KMS-11 (cell line): ENCODE measurements at regions not wholly inside any gene's neighbourhood (a gene's known extent, or its start where the extent isn't known, plus 50 kb on each side); places are given as distances from the start of the nearest gene placed in this dataset.

Source experiments
- H2AFZ ChIP-seq: fragments of 200-600 bp; sonication (generic); 2 replicates; pipeline ENCODE4 v1.6.1; 2016; ENCODE audit warnings: antibody characterized with exemption, mixed run types, low read depth
- H3K27ac ChIP-seq: fragments of 200-600 bp; sonication (generic); 2 replicates; pipeline ENCODE4 v1.6.1; 2016; ENCODE audit warnings: mild to moderate bottlenecking, mixed run types
- H3K27me3 ChIP-seq: fragments of 200-600 bp; sonication (generic); 2 replicates; pipeline ENCODE4 v1.6.1; 2017; ENCODE audit warnings: mild to moderate bottlenecking, low read depth, mixed run types, moderate library complexity; ENCODE audit not compliant: insufficient read depth
- H3K36me3 ChIP-seq: fragments of 200-600 bp; sonication (generic); 2 replicates; pipeline ENCODE4 v1.6.1; 2017; ENCODE audit warnings: mild to moderate bottlenecking, mixed run types; ENCODE audit not compliant: insufficient read depth
- H3K4me1 ChIP-seq: fragments of 200-600 bp; sonication (generic); 2 replicates; pipeline ENCODE4 v1.6.1; 2016; ENCODE audit warnings: mild to moderate bottlenecking, low read depth, mixed run types; ENCODE audit not compliant: poor library complexity, severe bottlenecking
- H3K4me2 ChIP-seq: fragments of 200-600 bp; sonication (generic); 2 replicates; pipeline ENCODE4 v1.7.0; 2016; ENCODE audit warnings: mild to moderate bottlenecking, mixed run types
- H3K4me3 ChIP-seq: fragments of 200-600 bp; sonication (generic); IDR thresholded peaks from 2 replicates; pipeline ENCODE4 v1.6.1; 2017; ENCODE audit warnings: low read depth, low read length, mixed read lengths; ENCODE audit not compliant: insufficient read depth
- H3K79me2 ChIP-seq: fragments of 200-600 bp; sonication (generic); 2 replicates; pipeline ENCODE4 v1.6.1; 2016; ENCODE audit warnings: low read depth, mixed run types; ENCODE audit not compliant: insufficient read depth
- H3K9ac ChIP-seq: fragments of 200-600 bp; sonication (generic); 2 replicates; pipeline ENCODE4 v1.6.1; 2016; ENCODE audit warnings: mild to moderate bottlenecking, mixed run types
- H4K20me1 ChIP-seq: fragments of 200-600 bp; sonication (generic); 2 replicates; pipeline ENCODE4 v1.6.1; 2016; ENCODE audit warnings: mild to moderate bottlenecking, mixed run types; ENCODE audit not compliant: insufficient read depth
- CTCF ChIP-seq: fragments of 200-600 bp; sonication (generic); conservative IDR thresholded peaks from 2 replicates; pipeline ENCODE4 v1.6.1; 2017; ENCODE audit warnings: low read depth, mild to moderate bottlenecking, antibody characterized with exemption, low read length, moderate library complexity, mixed read lengths

DNA sequence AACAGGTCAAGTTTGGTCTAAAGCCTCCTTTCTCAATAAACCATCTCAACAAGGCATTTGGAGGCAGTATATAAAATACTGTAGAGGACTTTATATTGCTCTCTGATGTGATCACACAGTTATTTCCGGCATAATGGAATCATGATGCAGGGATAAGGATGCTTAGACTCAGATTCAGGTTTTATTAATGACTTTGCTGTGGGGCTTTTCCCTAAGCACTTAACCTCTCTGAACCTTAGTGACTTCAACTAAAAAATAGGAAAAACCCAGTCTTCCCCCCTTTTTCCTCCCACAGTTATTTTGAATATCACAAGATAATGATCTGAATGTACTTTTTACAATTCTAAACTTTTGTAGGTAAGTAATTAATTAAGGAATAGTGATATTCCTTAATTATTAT lies 94.8 kb upstream of the TENM4 start:
- no peaks in the 10 kb centered on the region for H3K36me3 ChIP-seq

GRCh38 chr11:79525257-79525656 lies 84.4 kb upstream of the TENM4 start:
- H3K27ac ChIP-seq: no peak overlapping the region
- no peaks in the 10 kb centered on the region for H3K79me2 ChIP-seq
- H3K4me3 ChIP-seq: no peak overlapping the region
- H3K4me1 ChIP-seq: no peaks in the 10 kb centered on the region
- no peak overlapping the region for H3K4me2 ChIP-seq
- no peak overlapping the region for H2AFZ ChIP-seq
- no peak for TF ChIP-seq CTCF
- no peaks in the 10 kb centered on the region for H3K36me3 ChIP-seq
- no peaks in the 10 kb centered on the region for H3K27me3 ChIP-seq
- H4K20me1 ChIP-seq: no peaks in the 10 kb centered on the region
- no peak overlapping the region for H3K9ac ChIP-seq

More for the DNA sequence above, 94.8 kb upstream of the TENM4 start:
- Histone ChIP-seq H3K27me3 (no peaks in the 10 kb centered on the region), H2AFZ (no peak overlapping the region), H3K4me1 (no peaks in the 10 kb centered on the region), H4K20me1 (no peaks in the 10 kb centered on the region), H3K79me2 (no peaks in the 10 kb centered on the region), H3K27ac (no peak overlapping the region), H3K9ac (no peak overlapping the region), H3K4me3 (no peak overlapping the region), H3K4me2 (no peak overlapping the region)
- no peak for TF ChIP-seq CTCF

DNA sequence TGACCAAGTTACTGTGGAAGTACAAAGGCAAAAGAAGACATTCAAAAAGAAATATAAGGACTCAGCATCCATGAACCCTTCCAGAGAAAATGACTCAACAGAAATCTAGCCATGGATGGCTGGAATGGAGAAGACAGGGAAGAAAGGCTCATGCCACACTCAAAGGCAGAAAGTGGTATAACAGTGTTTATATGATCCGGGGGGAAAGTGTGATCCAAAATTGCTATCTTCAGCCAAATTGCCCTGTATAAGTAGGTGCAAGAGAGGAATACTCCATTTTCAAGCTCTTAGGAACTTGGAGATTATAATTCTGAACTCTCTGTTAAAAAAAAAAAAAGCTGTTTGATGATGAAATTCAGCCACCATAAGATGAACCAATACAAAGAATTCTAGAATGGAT lies 81.8 kb upstream of the TENM4 start:
- Histone ChIP-seq H3K27me3 (no peaks in the 10 kb centered on the region), H3K27ac (no peak overlapping the region), H3K4me3 (no peak overlapping the region), H4K20me1 (no peaks in the 10 kb centered on the region), H3K9ac (no peak overlapping the region), H3K79me2 (no peaks in the 10 kb centered on the region), H3K4me1 (no peaks in the 10 kb centered on the region), H3K36me3 (no peaks in the 10 kb centered on the region), H3K4me2 (no peak overlapping the region), H2AFZ (no peak overlapping the region)
- no peak for TF ChIP-seq CTCF

GRCh38 chr11:79520086-79520485 lies 79.3 kb upstream of the TENM4 start:
- Histone ChIP-seq H4K20me1 (no peaks in the 10 kb centered on the region), H3K27ac (no peak overlapping the region), H3K4me1 (no peaks in the 10 kb centered on the region), H3K4me2 (no peak overlapping the region), H3K4me3 (no peak overlapping the region), H3K79me2 (no peaks in the 10 kb centered on the region), H3K9ac (no peak overlapping the region), H2AFZ (no peak overlapping the region), H3K36me3 (no peaks in the 10 kb centered on the region), H3K27me3 (no peaks in the 10 kb centered on the region)
- TF ChIP-seq CTCF: no peak

DNA sequence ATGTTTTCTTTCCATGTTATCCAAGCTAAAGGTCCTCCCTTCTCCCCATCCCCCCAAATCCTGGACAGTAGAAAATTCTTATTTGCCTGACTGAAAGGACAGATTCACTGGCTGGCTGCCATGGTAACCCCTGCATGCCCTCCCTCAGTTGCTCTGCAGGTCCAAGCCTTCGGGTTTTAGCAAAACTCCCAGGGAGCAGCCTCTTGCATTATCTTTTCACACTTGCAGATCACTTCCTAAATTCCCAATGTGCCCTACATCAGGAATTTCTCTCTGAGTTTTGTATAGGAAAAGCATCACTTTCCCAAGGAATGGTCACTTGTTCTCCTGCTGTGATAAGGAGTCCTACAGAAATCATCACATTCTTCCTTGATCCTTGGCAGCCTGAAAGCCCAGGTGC lies 75.0 kb upstream of the TENM4 start:
- Histone ChIP-seq H3K27me3 (no peaks in the 10 kb centered on the region), H3K4me2 (no peak overlapping the region), H3K79me2 (no peaks in the 10 kb centered on the region), H3K36me3 (no peaks in the 10 kb centered on the region), H3K4me3 (no peak overlapping the region), H4K20me1 (no peaks in the 10 kb centered on the region), H2AFZ (no peak overlapping the region), H3K27ac (no peak overlapping the region), H3K9ac (no peak overlapping the region), H3K4me1 (no peaks in the 10 kb centered on the region)
- no peak for TF ChIP-seq CTCF
